ENCODE measurements at regions not wholly inside any gene's neighbourhood (a gene's known extent, or its start where the extent isn't known, plus 50 kb on each side); places are given as distances from the start of the nearest gene placed in this dataset.

- no peak for TF ChIP-seq POLR2AphosphoS5 (IDR thresholded peaks at IDR 0.05; ENCODE audit: borderline replicate concordance, low read depth, low read length)
- TF ChIP-seq EZH2 (IDR thresholded peaks at IDR 0.05), result no peak
- TF ChIP-seq FOXP2 (optimal IDR thresholded peaks at IDR 0.05; ENCODE audit: control extremely low read depth, extremely low read length, insufficient read depth), result no peak
Measured at GRCh38 chr1:241444836-241445235, 74.7 kb downstream of the FH start.

All from SK-N-MC (cell line).